Medulla oblongata (tissue), 1 donor: ENCODE measurements at regions not wholly inside any gene's neighbourhood (a gene's known extent, or its start where the extent isn't known, plus 50 kb on each side); places are given as distances from the start of the nearest gene placed in this dataset.
"Not testable (repeated sequence)": the region's sequence is repeated elsewhere in the genome, so short reads cannot be mapped to it uniquely, and the experiment has no call there.

ENCODE experiments used
- DNase-seq: peaks from one replicate; pipeline ENCODE4 v3.0.0-alpha.2; 2015; ENCODE audit errors: extremely low spot score

DNA sequence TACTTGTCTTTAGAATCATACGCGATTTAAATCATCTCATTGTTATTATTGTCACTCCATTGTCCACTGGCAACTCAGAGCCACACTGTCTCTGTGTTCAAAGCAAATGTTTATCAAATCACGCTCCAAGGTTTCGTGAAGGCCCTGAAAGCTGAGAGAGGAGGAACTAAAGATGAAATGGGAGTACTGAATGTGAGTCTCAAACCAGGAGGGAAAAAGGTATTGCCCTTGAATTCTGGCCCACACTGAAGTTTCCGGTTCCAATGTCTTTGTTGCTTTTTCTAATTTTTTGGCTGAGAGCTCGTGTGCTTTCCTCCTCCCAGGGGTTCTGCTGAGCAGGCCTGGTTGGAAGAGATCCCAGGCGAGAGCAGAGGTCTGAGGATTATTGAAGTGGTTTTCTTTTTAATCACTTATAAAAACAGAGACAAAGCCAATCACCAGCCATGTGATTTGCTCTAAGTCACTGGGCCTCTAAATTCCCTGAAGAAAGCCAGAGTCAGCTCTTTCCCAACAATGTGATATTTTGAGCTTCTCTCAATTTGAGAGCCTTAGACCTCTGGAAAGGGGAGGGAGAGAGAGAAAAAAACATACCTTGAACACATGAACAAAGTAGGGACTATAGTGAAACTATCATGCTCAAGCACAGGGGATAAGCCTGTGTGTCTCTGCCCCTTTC lies 420.8 kb upstream of the GRAMD2B start:
- DNase-seq = peak; percentile 78

DNA sequence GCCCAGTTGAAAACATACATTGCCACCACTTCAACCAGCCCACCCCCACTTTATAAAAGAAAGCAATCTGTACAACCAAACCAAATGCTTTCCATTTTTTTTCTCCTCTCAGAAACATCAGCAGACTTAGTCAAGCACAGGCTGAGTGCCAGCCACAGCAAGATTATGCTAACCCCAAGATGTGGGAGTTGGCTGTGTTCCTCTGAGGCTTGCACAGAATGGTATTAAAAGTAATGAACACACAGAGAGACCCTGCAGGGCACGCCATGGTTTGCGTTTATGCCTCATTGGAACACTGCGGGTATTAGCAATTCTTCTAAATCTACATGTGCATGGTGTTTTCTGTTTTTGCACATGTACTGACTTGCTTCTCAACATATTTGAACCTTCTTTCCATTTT lies 419.9 kb upstream of the GRAMD2B start:
- no peak for DNase-seq

DNA sequence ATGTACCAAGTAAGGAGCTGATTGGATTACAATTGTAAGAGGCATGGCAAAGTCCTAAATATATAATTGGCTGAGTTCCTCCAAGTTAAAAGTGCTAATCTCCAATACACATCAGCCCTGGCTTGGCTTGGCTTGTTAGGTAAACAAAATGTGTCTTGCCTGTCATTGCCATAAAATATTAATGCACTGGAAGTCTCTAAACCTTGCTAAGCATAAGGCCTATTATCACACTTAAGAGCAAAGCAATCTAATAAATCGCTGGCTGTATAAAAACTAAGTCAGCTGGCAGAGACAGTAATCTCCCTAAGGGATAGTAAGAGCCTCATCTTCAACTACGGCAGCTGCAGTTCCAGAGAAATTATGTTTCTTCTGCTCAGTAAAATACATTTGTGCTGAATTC lies 418.6 kb upstream of the GRAMD2B start:
- DNase-seq = no peak

DNA sequence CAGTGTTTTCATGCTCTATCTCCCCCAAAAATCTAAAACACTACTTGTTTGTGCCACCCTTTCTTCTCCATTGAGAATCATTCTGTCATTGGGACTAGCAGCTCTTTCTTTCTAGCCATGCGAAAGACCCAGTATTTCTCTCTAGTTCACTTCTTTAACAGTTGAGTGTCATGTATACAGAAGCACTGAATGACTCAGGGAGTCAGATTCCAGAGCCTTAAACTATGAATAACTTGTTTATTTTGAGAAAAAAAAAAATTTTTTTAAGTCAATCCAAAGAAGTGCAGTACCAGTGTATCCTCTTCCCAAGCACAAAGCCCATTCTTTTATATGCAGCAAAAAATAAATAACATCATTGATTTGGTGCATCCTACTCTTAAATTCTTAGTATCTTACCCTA lies 415.4 kb upstream of the GRAMD2B start:
- DNase-seq = no peak

DNA sequence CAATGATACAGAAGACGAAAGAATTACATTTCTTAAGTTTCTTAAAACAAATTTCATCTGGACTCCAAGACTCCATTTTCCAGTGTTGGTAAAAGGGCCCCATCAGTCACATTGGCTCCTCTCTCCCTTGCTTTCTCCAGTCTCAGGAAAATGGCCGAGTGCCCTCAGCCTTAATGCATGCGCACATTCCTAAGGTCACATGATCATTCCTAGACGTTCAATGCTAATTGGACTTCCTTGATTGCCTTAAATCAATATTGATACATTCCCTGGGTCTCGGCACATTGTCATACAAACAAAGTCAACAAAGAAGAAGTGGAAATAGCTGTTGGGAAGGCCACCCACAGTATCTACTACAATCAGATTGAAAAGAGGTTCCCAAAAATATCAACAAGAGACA lies 413.6 kb upstream of the GRAMD2B start:
- DNase-seq = no peak

DNA sequence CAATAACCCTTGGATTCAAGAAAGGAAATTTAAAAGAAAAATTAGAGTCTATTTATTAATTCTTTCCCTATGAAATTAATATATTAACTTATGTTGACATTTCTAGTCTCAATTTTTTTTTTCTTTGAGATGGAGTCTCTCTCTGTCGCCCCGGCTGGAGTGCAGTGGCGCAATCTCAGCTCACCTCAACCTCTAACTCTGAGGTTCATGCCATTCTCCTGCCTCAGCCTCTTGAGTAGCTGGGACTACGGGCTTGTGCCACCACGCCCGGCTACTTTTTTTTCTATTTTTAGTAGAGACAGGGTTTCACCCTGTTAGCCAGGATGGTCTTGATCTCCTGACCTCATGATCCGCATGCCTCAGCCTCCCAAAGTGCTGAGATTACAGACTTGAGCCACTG lies 411.7 kb upstream of the GRAMD2B start:
- DNase-seq = not testable (repeated sequence)

DNA sequence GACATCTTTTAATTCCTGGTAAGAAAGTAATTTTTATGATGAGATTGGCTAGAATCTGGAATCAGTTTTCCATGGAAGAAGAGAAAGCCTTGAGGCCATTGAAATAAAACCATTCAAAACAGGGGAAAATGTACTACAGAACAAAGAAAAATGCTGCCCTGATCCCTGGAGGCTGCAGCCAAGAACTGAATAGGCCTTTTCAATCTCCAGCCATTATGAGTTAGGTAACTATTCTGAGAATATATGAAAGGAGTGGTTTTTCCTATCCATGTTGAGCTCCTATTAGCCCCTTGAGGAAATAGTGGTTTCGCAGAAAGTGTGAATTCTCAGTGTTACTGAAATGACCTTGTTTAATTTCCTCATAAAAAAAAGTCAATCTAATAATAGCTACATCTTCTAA lies 408.5 kb upstream of the GRAMD2B start:
- DNase-seq = peak; percentile 35

DNA sequence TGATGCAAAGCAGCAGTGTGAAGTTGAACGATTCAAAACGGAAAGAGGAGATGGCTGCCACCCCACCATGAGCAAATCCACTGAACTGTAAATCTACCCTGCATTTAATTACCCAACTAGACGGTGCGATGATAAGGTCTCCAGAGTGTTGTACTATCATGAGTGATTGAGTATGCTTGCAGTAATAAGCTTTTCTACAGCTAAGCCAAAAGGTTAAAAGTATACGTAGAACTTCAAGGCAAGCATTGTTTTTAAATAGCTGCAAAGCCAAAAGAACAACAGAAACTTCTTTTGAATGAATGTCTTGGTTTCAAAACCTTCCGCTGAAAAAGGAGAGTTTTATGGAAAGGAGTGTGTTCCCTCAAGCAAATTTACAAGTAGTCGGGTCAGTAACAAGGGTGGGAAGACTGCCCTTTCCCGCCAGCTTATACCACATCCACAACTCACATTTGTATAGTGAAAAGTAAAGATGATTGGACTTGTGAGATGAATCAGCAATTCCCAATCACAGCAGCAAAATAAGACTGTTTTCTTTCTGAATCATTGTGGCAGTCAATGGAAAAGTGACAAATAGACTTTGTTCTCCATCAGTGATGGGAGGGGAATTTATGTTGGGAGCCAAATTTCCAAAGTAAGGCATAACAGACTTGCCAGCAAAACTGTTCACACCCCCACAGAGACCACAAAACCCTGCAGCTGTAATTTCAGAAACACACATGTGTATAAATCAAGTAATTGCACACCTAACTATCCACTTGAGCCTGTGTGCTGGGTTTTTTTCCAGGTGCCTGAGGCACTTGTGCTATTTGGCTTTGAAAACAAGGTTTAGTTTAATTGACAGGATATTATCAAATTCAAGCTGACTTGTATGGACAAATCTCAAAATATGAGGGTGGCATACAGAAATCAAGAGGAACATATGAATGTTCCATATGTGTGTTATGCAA lies 407.7 kb upstream of the GRAMD2B start:
- peak; percentile 45 for DNase-seq

DNA sequence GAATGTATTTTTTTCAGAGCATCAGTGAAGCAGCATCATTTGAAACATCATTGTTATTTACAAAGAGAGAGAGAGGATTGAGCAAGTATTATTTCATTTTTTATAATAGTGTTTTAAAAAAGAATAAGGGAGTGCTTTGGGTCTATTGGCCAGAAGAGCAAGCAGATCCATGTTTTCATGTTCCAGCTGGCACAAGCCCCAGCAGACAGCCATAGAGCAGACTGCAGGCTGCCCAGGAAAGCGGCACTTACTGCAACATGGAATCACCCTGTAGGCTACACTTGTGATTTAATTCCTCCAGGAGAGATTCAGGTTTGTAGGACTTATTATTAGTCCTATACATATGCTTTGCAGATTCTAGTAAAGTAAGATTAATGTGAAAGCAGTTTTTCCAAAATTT lies 407.0 kb upstream of the GRAMD2B start:
- DNase-seq = peak; percentile 66

DNA sequence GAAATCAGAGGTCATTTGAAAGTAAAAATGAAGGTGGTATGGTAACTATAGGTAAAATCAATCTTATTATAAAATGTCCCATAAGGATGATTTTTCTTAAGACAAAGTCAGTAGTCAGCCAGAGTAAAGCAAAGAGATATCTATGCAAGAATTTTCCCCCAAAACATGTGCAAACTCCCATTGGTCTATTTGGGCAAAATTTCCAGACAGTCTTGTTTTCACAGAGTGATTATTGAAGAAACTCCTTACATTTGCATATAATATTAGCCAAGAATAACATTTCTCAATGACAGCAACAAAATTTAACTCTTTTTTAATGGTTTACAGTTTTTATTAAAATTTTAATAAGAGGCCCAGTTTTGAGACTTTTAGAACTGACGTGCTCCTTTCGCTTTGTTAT lies 406.1 kb upstream of the GRAMD2B start:
- no peak for DNase-seq

DNA sequence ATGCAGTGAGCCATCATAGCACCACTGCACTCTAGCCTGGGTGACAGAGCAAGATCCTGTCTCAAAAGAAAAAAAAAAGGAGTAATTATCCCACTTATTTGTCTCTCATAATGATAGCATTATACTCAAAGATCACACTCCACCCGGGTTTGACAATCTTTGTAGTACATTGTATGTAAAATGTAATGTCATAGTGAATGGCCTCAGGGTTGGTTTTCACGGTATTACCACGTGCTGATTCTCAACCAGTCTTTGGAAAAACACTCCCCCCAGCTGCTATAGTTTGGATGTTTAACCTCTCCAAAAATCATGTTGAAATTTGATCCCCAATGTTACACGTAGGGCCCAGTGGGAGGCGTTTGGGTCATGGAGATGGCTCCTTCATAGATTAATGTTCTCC lies 402.4 kb upstream of the GRAMD2B start:
- no peak for DNase-seq

DNA sequence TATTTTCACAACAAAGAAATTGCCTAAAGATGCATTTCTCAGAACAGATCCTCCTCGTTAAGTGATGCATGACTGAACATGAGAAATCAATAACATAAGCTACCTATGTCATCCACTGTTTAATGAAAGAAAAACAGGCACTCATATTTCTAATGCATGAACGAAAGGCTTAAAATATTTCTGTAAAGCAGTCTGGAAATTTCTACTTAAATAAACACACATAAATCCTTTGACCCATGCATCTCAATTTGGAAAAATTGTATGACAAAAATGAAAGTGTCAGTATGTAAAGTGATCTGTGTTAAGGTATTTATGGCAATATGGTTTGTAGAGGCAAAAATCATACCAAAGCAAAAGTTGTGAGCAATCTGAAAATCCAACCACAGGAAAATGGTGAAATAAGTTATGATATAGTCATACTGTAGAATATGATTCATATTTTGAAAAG lies 399.2 kb upstream of the GRAMD2B start:
- DNase-seq = no peak

DNA sequence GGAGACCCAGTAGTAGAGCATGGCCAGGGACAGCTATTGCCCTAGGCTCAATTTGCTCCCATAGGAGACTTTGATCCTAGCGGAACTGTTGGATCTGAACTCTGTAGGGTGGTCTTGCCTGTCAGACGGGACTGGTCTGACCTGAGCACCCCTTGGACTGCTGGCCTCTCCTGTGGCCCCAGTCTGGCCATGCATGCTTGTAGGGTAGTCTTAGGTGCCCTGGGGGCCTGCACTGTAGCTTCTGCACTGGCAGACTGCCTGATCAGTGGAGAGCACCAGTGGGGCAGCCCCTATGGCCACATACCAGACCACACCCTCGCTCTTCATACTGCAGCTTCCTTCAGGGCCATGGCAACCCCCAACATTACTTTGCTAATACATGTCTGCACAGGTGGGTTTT lies 396.1 kb upstream of the GRAMD2B start:
- DNase-seq = no peak

DNA sequence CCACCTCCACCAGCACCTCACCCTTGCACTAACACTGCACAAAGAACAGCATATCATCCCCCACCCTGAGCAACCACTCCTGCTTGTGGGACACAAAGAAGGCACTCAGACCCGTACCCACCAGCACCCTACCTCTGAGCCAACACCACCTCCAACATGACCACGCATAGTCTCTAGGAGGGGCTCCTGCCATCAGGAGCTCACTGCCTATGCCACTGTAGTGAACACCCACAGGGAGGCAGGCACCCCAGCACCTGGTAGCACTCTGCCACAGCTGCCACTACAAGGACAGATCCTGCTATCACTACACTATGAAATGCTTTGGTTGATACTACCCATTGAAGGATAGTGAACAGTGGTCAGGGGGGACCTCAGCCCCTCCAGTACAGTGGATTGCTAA lies 395.6 kb upstream of the GRAMD2B start:
- no peak for DNase-seq

DNA sequence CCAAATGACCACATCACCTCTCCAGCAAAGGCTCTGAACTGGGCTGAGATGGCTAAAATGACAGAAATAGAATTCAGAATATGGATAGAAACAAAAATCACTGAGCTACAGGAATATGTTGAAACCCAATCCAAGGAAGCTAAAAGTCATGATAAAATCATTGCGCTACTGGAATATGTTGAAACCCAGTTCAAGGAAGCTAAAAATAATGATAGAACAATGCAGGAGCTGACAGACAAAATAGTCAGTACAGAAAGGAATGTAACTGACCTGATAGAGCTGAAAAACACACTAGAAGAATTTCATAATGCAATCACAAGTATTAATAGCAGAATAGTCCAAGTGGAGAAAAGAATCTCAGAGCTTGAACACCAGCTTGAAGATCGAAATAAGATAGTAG lies 394.9 kb upstream of the GRAMD2B start:
- DNase-seq = no peak

DNA sequence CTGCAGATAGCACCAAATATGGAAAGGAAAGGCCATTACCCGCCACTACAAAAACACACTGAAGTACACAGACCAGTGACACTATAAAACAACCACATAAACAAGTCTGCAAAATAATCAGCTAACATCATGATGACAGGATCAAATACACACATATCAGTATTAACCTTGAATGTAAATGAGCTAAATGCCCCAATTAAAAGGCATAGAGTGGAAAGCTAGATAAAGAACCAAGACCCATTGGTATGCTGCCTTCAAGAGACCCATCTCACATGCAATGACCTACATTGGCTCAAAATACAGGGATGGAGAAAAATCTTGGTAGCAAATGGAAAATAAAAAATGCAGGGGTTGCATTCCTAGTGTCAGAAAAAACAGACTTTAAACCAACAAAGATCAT lies 393.9 kb upstream of the GRAMD2B start:
- not testable (repeated sequence) for DNase-seq

DNA sequence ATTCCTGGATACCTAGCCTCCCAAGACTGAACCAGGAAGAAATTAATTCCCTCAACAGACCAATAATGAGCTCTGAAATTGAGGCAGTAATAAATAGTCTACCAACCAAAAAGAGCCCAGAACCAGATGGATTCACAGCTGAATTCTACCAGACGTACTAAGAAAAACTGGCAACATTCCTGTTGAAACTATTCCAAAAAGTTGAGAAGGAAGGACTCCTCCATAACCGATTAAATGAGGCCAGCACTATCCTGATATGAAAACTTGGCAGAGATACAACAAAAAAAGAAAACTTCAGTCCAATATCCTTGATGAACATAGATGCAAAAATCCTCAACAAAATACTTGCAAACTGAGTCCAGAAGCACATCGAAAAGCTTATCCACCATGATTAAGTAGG lies 392.5 kb upstream of the GRAMD2B start:
- no peak for DNase-seq

DNA sequence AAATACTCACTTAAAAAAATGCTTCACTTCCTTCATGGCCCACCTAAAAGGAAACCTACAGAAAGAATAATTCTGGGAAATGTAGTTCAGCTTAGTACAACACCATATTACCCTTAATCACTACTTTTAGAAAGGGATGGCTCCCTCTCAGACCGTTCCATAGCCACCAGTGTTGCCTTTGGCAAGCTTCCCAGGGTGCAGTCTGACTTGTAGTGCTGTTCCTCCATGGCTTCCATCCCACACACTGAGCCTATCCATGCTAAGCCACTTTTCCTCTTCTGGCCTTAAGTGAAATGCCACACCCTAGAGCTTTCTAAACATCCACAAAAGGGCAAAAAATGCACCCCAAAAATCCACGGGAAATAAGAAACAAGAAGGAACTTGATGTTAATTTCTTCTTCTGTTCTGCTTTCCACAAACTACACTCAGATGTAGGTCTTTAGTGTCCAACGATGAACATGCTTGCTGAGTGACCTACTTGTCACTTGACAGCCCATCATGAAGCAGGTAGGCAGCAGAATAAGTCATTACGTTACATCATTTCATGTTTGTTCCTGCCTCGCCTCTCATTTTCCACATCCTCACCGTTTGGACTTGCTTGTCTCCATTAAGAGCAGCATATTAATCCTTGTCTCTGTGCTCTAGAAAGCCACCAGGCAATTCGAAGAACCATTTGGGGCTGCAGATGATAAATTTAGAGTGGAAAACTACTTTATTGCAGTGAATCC lies 391.1 kb upstream of the GRAMD2B start:
- peak; percentile 7 for DNase-seq

DNA sequence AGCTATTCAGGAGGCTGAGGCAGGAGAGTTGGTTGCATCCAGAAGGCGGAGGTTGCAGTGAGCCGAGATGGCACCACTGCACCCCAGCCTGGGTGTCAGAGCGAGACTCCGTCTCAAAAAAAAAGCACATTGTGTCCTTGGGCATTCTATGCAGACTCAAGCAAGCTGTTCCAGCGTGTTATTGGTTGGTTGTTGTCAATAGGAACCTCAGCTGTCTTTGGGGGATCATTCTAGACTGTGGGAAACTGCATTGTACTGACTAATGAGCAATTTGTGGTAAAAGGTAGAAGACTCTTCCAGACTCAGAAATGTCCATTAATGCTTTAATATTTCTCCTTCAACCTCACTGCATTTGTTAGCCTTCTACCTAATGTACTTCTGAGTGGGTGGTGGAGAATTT lies 379.5 kb upstream of the GRAMD2B start:
- DNase-seq = no peak

DNA sequence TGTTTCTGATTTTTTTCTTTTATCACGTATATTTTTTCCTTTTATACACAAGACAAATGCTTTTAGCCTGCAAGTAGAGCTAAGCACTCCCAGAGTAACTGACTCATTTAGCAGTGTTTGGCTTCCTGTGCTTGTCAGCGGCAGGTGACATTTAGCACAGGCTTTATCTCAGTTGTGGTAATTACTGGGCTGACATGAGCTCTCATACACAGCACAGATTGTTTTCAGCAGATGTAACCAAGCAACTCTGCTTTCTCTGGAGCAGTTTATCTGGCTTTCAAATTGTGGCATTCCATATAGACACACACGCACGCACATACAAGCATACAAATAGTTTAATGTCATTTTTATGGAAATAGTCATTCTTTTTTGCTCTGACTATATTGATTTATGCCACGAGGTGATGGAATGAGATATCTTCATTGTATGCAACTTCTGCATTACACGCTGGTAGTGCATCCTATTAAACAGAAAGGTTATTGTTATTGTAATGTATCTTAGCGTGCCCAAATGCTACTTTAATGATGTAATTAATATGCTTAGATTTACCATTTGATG lies 379.0 kb upstream of the GRAMD2B start:
- no peak for DNase-seq

DNA sequence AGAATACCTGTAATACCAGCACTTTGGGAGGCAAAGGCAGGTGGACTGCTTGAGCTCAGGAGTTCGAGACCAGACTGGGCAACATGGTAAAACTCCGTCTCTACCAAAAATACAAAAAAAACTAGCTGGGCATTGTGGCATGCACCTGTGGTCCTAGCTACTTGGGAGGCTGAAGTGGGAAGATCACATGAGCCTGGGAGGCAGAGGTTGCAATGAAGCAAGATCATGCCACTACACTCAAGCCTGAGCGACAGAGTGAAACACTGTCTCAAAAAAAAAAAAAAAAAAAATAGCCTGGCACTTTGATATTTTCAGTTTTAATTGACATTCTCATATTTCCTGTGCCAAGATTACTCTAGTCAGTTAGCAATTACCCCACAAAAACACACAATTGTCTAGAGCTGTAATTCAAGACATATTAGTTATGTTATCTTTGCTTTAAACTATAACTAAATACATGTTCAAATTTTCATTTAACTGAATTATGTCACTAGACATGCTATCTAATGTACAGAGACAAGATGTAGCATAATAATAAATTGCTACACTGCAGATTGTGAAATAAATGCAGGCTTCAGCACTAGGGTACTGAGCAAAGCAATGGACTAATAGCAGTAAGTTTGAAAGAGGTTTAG lies 378.2 kb upstream of the GRAMD2B start:
- no peak for DNase-seq

DNA sequence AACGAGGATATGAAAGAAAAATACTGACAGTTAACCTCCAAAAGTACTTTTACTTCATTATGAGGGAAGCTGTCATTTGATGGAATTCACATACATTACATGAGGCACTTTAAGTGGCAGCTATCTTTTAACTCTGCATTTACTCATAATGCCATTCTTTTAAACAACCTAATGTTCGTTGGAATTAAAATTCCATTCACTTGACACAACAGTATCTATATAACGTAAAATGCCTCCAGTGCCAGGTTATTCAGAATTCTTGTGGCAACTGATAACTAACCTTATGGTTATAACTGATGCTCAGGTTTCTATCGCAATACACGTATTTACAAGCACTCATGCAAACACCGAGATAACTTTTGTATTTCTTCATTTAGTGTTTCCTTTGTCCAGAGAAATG lies 376.9 kb upstream of the GRAMD2B start:
- no peak for DNase-seq
